ENCODE measurements at regions not wholly inside any gene's neighbourhood (a gene's known extent, or its start where the extent isn't known, plus 50 kb on each side); places are given as distances from the start of the nearest gene placed in this dataset.
"Not testable (repeated sequence)": the region's sequence is repeated elsewhere in the genome, so short reads cannot be mapped to it uniquely, and the experiment has no call there.

DNA sequence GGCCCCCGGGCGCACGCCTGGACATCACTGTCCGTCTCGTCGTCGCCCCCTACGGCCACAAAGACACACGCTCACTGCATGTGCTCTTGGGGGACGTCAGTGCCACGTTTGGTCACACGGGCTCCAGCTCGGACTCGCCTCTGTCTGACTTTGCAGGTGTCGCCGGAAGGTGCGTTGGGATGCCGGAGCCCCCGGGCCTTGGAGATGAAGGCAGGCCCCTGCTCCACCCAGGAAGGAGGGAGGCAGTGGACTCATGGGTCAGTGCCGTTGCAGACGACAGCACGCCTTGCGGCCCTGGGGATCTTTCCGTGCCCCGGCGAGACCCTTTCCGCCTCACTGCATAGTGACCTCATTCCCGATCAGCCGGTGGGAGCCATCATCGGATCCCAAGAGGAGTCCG lies 1414.8 kb upstream of the PCDH10 start:
- H3K36me3 ChIP-seq; DNase-seq; H3K4me3 ChIP-seq; H3K9me3 ChIP-seq; H3K27me3 ChIP-seq; H3K4me1 ChIP-seq; H3K27ac ChIP-seq; intact Hi-C loops (cut with DNase I; ENCODE audit: low total_unique reads): not testable (repeated sequence)

DNA sequence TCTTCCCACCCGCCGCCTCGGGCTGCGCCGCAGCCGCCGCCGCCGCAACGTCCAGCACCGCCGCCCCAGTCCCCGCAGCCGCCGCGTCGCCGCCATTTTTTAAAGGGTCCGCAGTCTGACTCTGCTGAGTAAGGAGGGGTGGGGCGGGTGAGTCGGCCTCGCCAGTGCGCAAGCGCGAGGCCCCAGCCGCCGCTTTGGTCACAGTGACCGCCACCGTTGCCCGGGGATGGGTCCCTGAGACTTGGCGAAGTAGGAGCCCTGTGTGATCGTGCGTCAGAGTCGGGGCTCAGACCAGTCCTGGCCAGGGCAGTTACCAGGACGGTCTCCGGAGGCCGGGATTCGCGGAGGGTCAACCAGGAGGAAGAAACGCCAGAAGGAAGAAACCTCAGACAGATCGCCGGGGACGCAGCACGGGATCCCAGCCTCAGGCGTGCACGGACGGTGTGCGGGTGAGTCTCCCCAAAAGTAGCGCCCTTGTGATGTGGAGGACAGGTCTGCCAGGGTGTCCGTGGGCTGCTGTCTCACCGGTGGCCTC lies 1414.2 kb upstream of the PCDH10 start:
- H3K4me1 ChIP-seq; intact Hi-C loops (cut with DNase I; ENCODE audit: low total_unique reads); H3K27ac ChIP-seq; H3K9me3 ChIP-seq; H3K36me3 ChIP-seq; H3K27me3 ChIP-seq; H3K4me3 ChIP-seq: not testable (repeated sequence)
- DNase-seq, result peak in 1 of 2 donors; percentile 86

DNA sequence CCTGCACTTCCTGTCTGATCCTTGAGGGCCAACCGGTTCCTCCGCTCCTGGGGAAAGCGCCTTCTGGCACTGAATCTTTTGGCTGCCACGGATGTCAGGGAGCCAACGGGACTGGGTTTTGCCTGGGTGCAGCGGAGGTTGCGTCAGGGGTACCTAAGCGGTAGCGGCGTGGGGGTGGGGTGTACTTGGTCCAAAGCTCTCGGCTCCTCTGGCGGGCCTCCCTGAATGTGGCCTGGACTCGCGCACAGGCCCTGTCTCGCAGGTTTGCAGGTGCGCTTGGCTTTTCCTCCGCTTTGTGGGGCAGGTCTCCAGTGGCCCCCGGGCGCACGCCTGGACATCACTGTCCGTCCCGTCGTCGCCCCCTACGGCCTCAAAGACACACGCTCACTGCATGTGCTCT lies 1410.1 kb upstream of the PCDH10 start:
- H3K4me1 ChIP-seq; intact Hi-C loops (cut with DNase I; ENCODE audit: low total_unique reads); H3K27ac ChIP-seq; H3K36me3 ChIP-seq; H3K27me3 ChIP-seq; H3K4me3 ChIP-seq; DNase-seq; H3K9me3 ChIP-seq: not testable (repeated sequence)

DNA sequence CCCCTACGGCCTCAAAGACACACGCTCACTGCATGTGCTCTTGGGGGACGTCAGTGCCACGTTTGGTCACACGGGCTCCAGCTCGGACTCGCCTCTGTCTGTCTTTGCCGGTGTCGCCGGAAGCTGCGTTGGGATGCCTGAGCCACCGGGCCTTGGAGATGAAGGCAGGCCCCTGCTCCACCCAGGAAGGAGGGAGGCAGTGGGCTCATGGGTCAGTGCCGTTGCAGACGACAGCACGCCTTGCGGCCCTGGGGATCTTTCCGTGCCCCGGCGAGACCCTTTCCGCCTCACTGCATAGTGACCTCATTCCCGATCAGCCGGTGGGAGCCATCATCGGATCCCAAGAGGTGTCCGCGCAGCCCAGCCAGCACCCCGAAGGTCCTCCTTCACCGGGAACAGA lies 1407.3 kb upstream of the PCDH10 start:
- H3K9me3 ChIP-seq; H3K27ac ChIP-seq; H3K36me3 ChIP-seq; H3K4me1 ChIP-seq; DNase-seq; H3K4me3 ChIP-seq; H3K27me3 ChIP-seq; intact Hi-C loops (cut with DNase I; ENCODE audit: low total_unique reads): not testable (repeated sequence)

DNA sequence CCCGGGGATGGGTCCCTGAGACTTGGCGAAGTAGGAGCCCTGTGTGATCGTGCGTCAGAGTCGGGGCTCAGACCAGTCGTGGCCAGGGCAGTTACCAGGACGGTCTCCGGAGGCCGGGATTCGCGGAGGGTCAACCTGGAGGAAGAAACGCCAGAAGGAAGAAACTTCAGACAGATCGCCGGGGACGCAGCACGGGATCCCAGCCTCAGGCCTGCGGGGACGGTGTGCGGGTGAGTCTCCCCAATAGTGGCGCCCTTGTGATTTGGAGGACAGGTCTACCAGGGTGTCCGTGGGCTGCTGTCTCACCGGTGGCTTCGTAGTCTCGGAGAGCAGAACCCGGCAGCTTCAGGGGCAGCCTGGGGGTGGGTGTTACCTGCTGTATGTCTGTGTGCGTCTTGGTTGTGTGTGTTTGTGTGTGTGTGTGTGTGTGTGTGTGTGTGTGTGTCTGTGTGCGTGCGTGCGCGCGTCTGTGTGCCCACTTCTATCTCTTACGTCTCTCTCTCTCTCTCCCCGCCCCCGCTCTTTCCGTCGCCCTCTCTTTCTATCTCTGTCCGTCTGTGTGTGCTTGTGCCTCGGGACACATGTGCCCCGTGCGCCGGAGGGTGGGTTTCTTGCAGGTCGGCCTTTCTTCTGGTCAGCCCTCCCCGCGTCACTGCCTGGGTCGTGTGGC lies 1406.4 kb upstream of the PCDH10 start:
- H3K4me3 ChIP-seq; H3K36me3 ChIP-seq; H3K4me1 ChIP-seq; H3K27me3 ChIP-seq; H3K27ac ChIP-seq; intact Hi-C loops (cut with DNase I; ENCODE audit: low total_unique reads); H3K9me3 ChIP-seq: not testable (repeated sequence)
- DNase-seq, result peak in 1 of 2 donors; percentile 73

GRCh38 chr4:131743348-131743747 lies 1405.7 kb upstream of the PCDH10 start:
- intact Hi-C loops (cut with DNase I; ENCODE audit: low total_unique reads); H3K4me1 ChIP-seq: not testable (repeated sequence)
- DNase-seq, result peak in 1 of 2 donors; percentile 78

GRCh38 chr4:131747203-131747602 lies 1401.9 kb upstream of the PCDH10 start:
- H3K36me3 ChIP-seq; H3K4me1 ChIP-seq; H3K9me3 ChIP-seq; H3K27me3 ChIP-seq; H3K27ac ChIP-seq; DNase-seq; H3K4me3 ChIP-seq; intact Hi-C loops (cut with DNase I; ENCODE audit: low total_unique reads): not testable (repeated sequence)

More at GRCh38 chr4:131743348-131743747, 1405.7 kb upstream of the PCDH10 start:
- not testable (repeated sequence) for H3K27me3 ChIP-seq, H3K27ac ChIP-seq, H3K4me3 ChIP-seq, H3K36me3 ChIP-seq, H3K9me3 ChIP-seq

DNA sequence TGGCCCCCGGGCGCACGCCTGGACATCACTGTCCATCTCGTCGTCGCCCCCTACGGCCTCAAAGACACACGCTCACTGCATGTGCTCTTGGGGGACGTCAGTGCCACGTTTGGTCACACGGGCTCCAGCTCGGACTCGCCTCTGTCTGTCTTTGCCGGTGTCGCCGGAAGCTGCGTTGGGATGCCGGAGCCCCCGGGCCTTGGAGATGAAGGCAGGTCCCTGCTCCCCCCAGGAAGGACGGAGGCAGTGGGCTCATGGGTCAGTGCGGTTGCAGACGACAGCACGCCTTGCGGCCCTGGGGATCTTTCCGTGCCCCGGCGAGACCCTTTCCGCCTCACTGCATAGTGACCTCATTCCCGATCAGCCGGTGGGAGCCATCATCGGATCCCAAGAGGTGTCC lies 1399.9 kb upstream of the PCDH10 start:
- DNase-seq, result not testable (repeated sequence)

GRCh38 chr4:131750006-131750405 lies 1399.1 kb upstream of the PCDH10 start:
- H3K4me3 ChIP-seq; H3K27ac ChIP-seq; H3K4me1 ChIP-seq; H3K9me3 ChIP-seq; H3K27me3 ChIP-seq; H3K36me3 ChIP-seq; intact Hi-C loops (cut with DNase I; ENCODE audit: low total_unique reads): not testable (repeated sequence)
- peak; percentile 22 to 86 for DNase-seq

More for the DNA sequence above, 1399.9 kb upstream of the PCDH10 start:
- H3K27me3 ChIP-seq; H3K27ac ChIP-seq; H3K4me1 ChIP-seq; H3K4me3 ChIP-seq; intact Hi-C loops (cut with DNase I; ENCODE audit: low total_unique reads); H3K9me3 ChIP-seq; H3K36me3 ChIP-seq: not testable (repeated sequence)

DNA sequence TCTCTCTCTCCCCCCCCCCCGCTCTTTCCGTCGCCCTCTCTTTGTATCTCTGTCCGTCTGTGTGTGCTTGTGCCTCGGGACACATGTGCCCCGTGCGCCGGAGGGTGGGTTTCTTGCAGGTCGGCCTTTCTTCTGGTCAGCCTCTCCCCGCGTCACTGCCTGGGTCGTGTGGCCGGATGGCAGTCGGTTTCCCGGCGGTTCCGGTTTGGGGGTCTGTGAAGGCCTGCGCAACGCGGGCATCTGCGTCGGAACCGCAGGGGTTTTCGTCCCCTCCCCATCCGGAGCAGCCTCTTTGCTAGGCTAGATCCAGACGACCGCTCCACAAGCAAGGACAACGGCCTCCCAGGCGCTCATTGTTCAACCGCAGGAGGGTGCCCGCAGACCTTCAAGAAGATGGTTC lies 1398.6 kb upstream of the PCDH10 start:
- H3K27me3 ChIP-seq; H3K4me3 ChIP-seq; H3K36me3 ChIP-seq; H3K9me3 ChIP-seq; intact Hi-C loops (cut with DNase I; ENCODE audit: low total_unique reads); H3K4me1 ChIP-seq; H3K27ac ChIP-seq: not testable (repeated sequence)
- peak in 1 of 2 donors; percentile 90 for DNase-seq

DNA sequence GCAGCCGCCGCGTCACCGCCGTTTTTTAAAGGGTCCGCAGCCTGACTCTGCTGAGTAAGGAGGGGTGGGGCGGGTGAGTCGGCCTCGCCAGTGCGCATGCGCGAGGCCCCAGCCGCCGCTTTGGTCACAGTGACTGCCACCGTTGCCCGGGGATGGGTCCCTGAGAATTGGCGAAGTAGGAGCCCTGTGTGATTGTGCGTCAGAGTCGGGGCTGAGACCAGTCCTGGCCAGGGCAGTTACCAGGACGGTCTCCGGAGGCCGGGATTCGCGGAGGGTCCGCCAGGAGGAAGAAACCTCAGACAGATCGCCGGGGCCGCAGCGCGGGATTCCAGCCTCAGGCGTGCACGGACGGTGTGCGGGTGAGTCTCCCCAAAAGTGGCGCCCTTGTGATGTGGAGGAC lies 1386.9 kb upstream of the PCDH10 start:
- H3K4me3 ChIP-seq; intact Hi-C loops (cut with DNase I; ENCODE audit: low total_unique reads); DNase-seq; H3K4me1 ChIP-seq; H3K27ac ChIP-seq; H3K36me3 ChIP-seq; H3K27me3 ChIP-seq; H3K9me3 ChIP-seq: not testable (repeated sequence)
